ENCODE measurements at regions not wholly inside any gene's neighbourhood (a gene's known extent, or its start where the extent isn't known, plus 50 kb on each side); places are given as distances from the start of the nearest gene placed in this dataset.

- DNase-seq = no peak
Measured at GRCh38 chr2:188158337-188159100, 133.2 kb upstream of the GULP1 start.

- no peak for DNase-seq
Measured at GRCh38 chr2:188159484-188159883, 132.2 kb upstream of the GULP1 start.

- no peak for DNase-seq
Measured at GRCh38 chr2:188170356-188170755, 121.3 kb upstream of the GULP1 start.

- no peak for DNase-seq
Measured at GRCh38 chr2:188176620-188177019, 115.1 kb upstream of the GULP1 start.

GRCh38 chr2:188181067-188181838 lies 110.4 kb upstream of the GULP1 start:
- no peak for DNase-seq

GRCh38 chr2:188181884-188182283 lies 109.8 kb upstream of the GULP1 start:
- DNase-seq = no peak

GRCh38 chr2:188187726-188188125 lies 103.9 kb upstream of the GULP1 start:
- no peak for DNase-seq

- no peak for DNase-seq
Measured at GRCh38 chr2:188189356-188189755, 102.3 kb upstream of the GULP1 start.

- no peak for DNase-seq
Measured at GRCh38 chr2:188193230-188193629, 98.4 kb upstream of the GULP1 start.

GRCh38 chr2:188196343-188197008 lies 95.2 kb upstream of the GULP1 start:
- no peak for DNase-seq

GRCh38 chr2:188199716-188200128 lies 92.0 kb upstream of the GULP1 start:
- DNase-seq = no peak

GRCh38 chr2:188201639-188202038 lies 90.0 kb upstream of the GULP1 start:
- DNase-seq = no peak

- no peak for DNase-seq
Measured at GRCh38 chr2:188202777-188203176, 88.9 kb upstream of the GULP1 start.

GRCh38 chr2:188203776-188204175 lies 87.9 kb upstream of the GULP1 start:
- no peak for DNase-seq

- no peak for DNase-seq
Measured at GRCh38 chr2:188204824-188205223, 86.8 kb upstream of the GULP1 start.

- no peak for DNase-seq
Measured at GRCh38 chr2:188207554-188207953, 84.1 kb upstream of the GULP1 start.

GRCh38 chr2:188209218-188209617 lies 82.5 kb upstream of the GULP1 start:
- no peak for DNase-seq

- DNase-seq = no peak
Measured at GRCh38 chr2:188217264-188217663, 74.4 kb upstream of the GULP1 start.

GRCh38 chr2:188219541-188219940 lies 72.1 kb upstream of the GULP1 start:
- DNase-seq = no peak

GRCh38 chr2:188220535-188220934 lies 71.1 kb upstream of the GULP1 start:
- no peak for DNase-seq

- DNase-seq = no peak
Measured at GRCh38 chr2:188227713-188228112, 64.0 kb upstream of the GULP1 start.

- DNase-seq = no peak
Measured at GRCh38 chr2:188235364-188235763, 56.3 kb upstream of the GULP1 start.

GRCh38 chr2:188238386-188238785 lies 53.3 kb upstream of the GULP1 start:
- no peak for DNase-seq
